Endothelial cell of umbilical vein (primary cell): ENCODE measurements at regions not wholly inside any gene's neighbourhood (a gene's known extent, or its start where the extent isn't known, plus 50 kb on each side); places are given as distances from the start of the nearest gene placed in this dataset.

ENCODE experiments used
- BruUV-seq: library from RNA; stranded (reverse); fragments of 400-500 nt; replicated peaks from 2 replicates; lab custom pipeline; 2021; lab: Mats Ljungman, UMichigan
- CTCF ChIA-PET: fragments of 300-600, 350-600 bp; sonication (Branson Sonifier 250); formaldehyde crosslinking; loops from one replicate; lab custom pipeline; 2021; ENCODE audit warnings: antibody characterized with exemption, inconsistent platforms; lab: Charles Lee
- POLR2A ChIA-PET: fragments of 300-600, 350-600 bp; sonication (Branson Sonifier 250); formaldehyde crosslinking; loops from one replicate; lab custom pipeline; 2021; ENCODE audit warnings: antibody characterized with exemption, inconsistent platforms; lab: Charles Lee
- DNase-seq: peaks from one replicate; pipeline ENCODE4 v3.0.0-alpha.2; 2011; ENCODE audit warnings: low read depth, low spot score
- FAIRE-seq: peaks from 2 replicates; lab custom pipeline; 2011; peaks lifted over from hg19 to GRCh38; lab: Jason Lieb, UNC
- H2AFZ ChIP-seq: 2 replicates; pipeline ENCODE4 v1.6.0; 2012; ENCODE audit warnings: low read depth, low read length, control low read depth, inconsistent platforms
- H3K27ac ChIP-seq: 2 replicates; pipeline ENCODE4 v1.5.1; 2011; ENCODE audit warnings: low read depth, mild to moderate bottlenecking, control low read depth, low read length, moderate library complexity; ENCODE audit not compliant: insufficient read depth
- H3K27me3 ChIP-seq, 2 experiments: 2 replicates each; pipeline versions ENCODE4 v1.6.0 to v1.6.1; 2011; ENCODE audit warnings: low read length in 2 of 2, mixed read lengths in 1 of 2; ENCODE audit not compliant: control insufficient read depth in 2 of 2, insufficient read depth in 2 of 2
- H3K36me3 ChIP-seq, 2 experiments: 2 replicates in 1 of 2; 3 replicates in 1 of 2; pipeline ENCODE4 v1.5.1; 2011; ENCODE audit warnings: low read length in 2 of 2, mild to moderate bottlenecking in 1 of 2, moderate library complexity in 1 of 2; ENCODE audit not compliant: control insufficient read depth in 2 of 2, insufficient read depth in 2 of 2; ENCODE audit errors: extremely low read depth in 1 of 2
- H3K4me1 ChIP-seq: 3 replicates; pipeline ENCODE4 v1.5.1; 2011; ENCODE audit warnings: mild to moderate bottlenecking, low read length; ENCODE audit not compliant: control insufficient read depth, insufficient read depth; ENCODE audit errors: extremely low read depth
- H3K4me2 ChIP-seq: 2 replicates; pipeline ENCODE4 v1.6.1; 2011; ENCODE audit warnings: low read length, control low read depth, mixed read lengths; ENCODE audit not compliant: insufficient read depth
- H3K4me3 ChIP-seq, 3 experiments: fragments of 200-600 bp in 1 of 3; sonication (generic), shearing (Covaris generic) in 1 of 3; replicated peaks in 1 of 3; 2 replicates each; pipeline ENCODE4 v1.5.1; 2011 to 2016; ENCODE audit warnings: control low read depth in 3 of 3, low read length in 3 of 3, mild to moderate bottlenecking in 2 of 3, inconsistent platforms in 1 of 3, low read depth in 1 of 3, moderate library complexity in 1 of 3; ENCODE audit not compliant: insufficient read depth in 1 of 3
- H3K79me2 ChIP-seq: 2 replicates; pipeline ENCODE4 v1.6.0; 2012; ENCODE audit warnings: low read length, inconsistent platforms; ENCODE audit not compliant: control insufficient read depth, insufficient read depth
- H3K9ac ChIP-seq: replicated peaks from 2 replicates; pipeline ENCODE3; 2011; ENCODE audit warnings: low read length, control low read depth; ENCODE audit not compliant: insufficient read depth; ENCODE audit errors: extremely low read depth
- H3K9me1 ChIP-seq: replicated peaks from 3 replicates; pipeline ENCODE4 v1.6.0; 2011; ENCODE audit warnings: mild to moderate bottlenecking, low read length; ENCODE audit not compliant: control insufficient read depth, insufficient read depth; ENCODE audit errors: extremely low read depth
- H3K9me3 ChIP-seq: replicated peaks from 2 replicates; pipeline ENCODE4 v1.5.1; 2012; ENCODE audit warnings: low read length, inconsistent platforms; ENCODE audit not compliant: control insufficient read depth, insufficient read depth
- H4K20me1 ChIP-seq: replicated peaks from 2 replicates; pipeline ENCODE3; 2011; ENCODE audit warnings: mild to moderate bottlenecking, low read length; ENCODE audit not compliant: control insufficient read depth, insufficient read depth; ENCODE audit errors: extremely low read depth
- EZH2 ChIP-seq: IDR thresholded peaks from 2 replicates; pipeline ENCODE4 v1.6.1; 2012; ENCODE audit warnings: borderline replicate concordance, low read depth, mild to moderate bottlenecking, moderate library complexity, low read length, inconsistent platforms; ENCODE audit not compliant: severe bottlenecking
- FOS ChIP-seq: IDR thresholded peaks from 2 replicates; pipeline ENCODE4 v1.6.1; 2011; ENCODE audit warnings: mild to moderate bottlenecking, low read length, moderate library complexity, borderline replicate concordance; ENCODE audit not compliant: insufficient read depth
- GATA2 ChIP-seq: IDR thresholded peaks from 2 replicates; pipeline ENCODE4 v1.7.0; 2011; ENCODE audit warnings: low read depth, mild to moderate bottlenecking, moderate library complexity, mixed read lengths, low read length; ENCODE audit not compliant: insufficient read length, insufficient read depth
- JUN ChIP-seq: IDR thresholded peaks from 2 replicates; pipeline ENCODE4 v1.6.1; 2011; ENCODE audit warnings: borderline replicate concordance, low read depth; ENCODE audit not compliant: insufficient read length, insufficient read depth
- MYC ChIP-seq: IDR thresholded peaks from one replicate; pipeline ENCODE4 v1.6.1; 2011; ENCODE audit warnings: mild to moderate bottlenecking, low read depth, low read length
- POLR2AphosphoS5 ChIP-seq: IDR thresholded peaks from 2 replicates; pipeline ENCODE4 v1.6.1; 2012; ENCODE audit warnings: low read depth, mild to moderate bottlenecking, control low read depth, low read length, moderate library complexity; ENCODE audit not compliant: insufficient read depth
- dilution Hi-C: fragments of 300-500 bp; cut with MboI; formaldehyde crosslinking; loops from one replicate; pipeline ENCODE4 v1.15.0; 2019; ENCODE audit warnings: low sequenced_read_pairs; ENCODE audit not compliant: extremely low pct_ligation_motif_present
- intact Hi-C: fragments of 100-400 bp; cut with micrococcal nuclease; formaldehyde crosslinking; loops from one replicate; pipeline ENCODE4 v1.10.0; 2022
- TF ChIP-seq, protein P1 (sequence below), 2 donors: IDR thresholded peaks; 1 replicate in 1 of 2; 2 replicates in 1 of 2; pipeline ENCODE4 v1.5.1; 2011; ENCODE audit warnings: low read length in 2 of 2, mild to moderate bottlenecking in 2 of 2, moderate library complexity in 2 of 2, control low read depth in 1 of 2, inconsistent platforms in 1 of 2, low read depth in 1 of 2; ENCODE audit not compliant: insufficient read depth in 1 of 2; ENCODE audit errors: extremely low read depth in 1 of 2

DNA sequence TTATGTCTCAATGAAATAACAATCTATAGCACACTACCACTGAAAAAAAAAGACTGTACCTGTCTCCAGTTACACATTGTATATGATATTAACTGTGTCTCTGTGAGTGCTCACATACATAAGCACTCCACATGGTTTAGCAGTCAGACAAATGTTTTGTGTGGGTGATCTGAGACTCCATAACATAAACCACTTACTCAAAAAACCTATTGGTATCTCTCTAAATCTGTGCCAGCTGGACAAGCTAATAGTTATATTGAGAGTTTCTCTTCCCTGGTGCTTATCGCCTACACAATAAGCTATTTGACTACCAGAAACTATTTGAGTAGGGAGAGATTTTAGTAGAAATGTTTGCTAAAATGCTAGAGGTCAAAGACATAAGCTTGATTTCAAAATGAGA lies 190.1 kb upstream of the AGR3 start:
- ChIA-PET CTCF (interaction anchor here (0.6 to 2.4 kb wide), 4 partner anchors 10 to 564 kb away, joined by 3 to 14 read pairs (median 4); no protein-coding TSS in a partner anchor), POLR2A (no interaction called here)
- Histone ChIP-seq H3K4me1 (no peaks in the 10 kb centered on the region), H3K4me3 (no peak overlapping the region), H3K9me1 (no peaks in the 10 kb centered on the region), H3K36me3 (no peaks in the 10 kb centered on the region), H3K27me3 (no peaks in the 10 kb centered on the region), H4K20me1 (no peaks in the 10 kb centered on the region), H3K9ac (no peak overlapping the region), H3K9me3 (no peaks in the 10 kb centered on the region), H3K4me2 (no peak overlapping the region), H2AFZ (no peak overlapping the region), H3K79me2 (no peaks in the 10 kb centered on the region), H3K27ac (no peak overlapping the region)
- dilution Hi-C loops (no loop called here), intact Hi-C loops (no loop called here)
- FAIRE-seq (no peak), DNase-seq (no peak)
- no peak for TF ChIP-seq MYC
- no peak for TF ChIP-seq JUN
- TF ChIP-seq EZH2 = no peak
- no peak for TF ChIP-seq FOS
- TF ChIP-seq, protein P1, sequence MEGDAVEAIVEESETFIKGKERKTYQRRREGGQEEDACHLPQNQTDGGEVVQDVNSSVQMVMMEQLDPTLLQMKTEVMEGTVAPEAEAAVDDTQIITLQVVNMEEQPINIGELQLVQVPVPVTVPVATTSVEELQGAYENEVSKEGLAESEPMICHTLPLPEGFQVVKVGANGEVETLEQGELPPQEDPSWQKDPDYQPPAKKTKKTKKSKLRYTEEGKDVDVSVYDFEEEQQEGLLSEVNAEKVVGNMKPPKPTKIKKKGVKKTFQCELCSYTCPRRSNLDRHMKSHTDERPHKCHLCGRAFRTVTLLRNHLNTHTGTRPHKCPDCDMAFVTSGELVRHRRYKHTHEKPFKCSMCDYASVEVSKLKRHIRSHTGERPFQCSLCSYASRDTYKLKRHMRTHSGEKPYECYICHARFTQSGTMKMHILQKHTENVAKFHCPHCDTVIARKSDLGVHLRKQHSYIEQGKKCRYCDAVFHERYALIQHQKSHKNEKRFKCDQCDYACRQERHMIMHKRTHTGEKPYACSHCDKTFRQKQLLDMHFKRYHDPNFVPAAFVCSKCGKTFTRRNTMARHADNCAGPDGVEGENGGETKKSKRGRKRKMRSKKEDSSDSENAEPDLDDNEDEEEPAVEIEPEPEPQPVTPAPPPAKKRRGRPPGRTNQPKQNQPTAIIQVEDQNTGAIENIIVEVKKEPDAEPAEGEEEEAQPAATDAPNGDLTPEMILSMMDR (IDR thresholded peaks at IDR 0.05; ENCODE audit: extremely low read depth in 1 of 2, insufficient read depth in 1 of 2, low read depth in 1 of 2, low read length in 2 of 2) = no peak
- no peak for TF ChIP-seq POLR2AphosphoS5
- TF ChIP-seq GATA2 = no peak
- BruUV-seq = no TSS peak
